ENCODE measurements at regions not wholly inside any gene's neighbourhood (a gene's known extent, or its start where the extent isn't known, plus 50 kb on each side); places are given as distances from the start of the nearest gene placed in this dataset.
"Not testable (repeated sequence)": the region's sequence is repeated elsewhere in the genome, so short reads cannot be mapped to it uniquely, and the experiment has no call there.

DNA sequence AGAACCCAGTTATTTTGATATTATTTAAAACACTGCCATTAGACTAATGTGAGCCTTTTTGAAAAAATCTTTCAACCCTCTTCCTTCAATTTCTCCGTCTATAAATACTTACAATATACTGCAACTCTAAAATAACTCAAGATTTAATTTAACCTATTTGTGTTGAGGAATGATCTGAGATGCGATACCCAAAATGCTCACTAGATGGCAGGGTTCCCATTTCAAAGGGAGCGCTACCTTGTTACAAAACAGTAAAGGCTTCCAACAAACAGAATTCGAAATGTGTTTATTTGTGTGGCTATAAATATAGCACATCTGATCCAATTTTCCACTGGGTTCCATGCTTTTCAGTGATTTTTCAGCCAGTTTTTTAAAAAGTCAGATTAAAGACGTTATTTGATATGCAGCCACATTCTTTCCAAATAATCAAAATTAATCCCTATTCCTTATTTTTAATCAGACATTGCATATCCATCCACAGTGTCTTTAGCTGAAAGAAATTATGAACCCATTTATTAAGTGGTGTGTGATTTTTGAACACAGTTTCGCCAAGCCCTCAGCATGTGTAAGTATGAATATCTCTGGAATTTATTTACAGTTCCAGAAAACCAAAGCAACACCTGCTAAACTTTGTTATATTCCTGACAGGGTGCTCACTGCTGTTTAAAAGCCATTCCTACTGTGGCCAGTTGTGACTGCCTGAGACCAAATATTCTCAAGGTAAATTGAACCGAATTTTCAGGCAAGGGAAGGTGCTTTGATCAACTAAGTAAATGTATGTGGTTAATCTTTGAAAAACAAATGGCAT, 668.0 kb upstream of the LCORL start:
- no peak for DNase-seq

DNA sequence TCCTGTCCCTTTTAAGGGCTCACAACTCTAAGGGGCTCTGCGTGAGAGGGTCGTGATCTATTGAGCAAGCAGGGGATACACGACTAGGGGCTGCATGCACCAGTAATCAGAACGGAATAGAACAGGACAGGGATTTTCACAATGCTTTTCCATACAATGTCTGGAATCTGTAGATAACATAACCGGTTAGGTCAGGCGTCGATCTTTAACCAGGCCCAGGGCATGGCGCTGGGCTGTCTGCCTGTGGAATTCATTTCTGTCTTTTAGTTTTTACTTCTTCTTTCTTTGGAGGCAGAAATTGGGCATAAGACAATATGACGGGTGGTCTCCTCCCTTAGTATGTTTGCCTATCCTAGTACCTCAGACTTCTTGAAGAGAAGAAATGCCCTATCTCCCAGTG, 666.8 kb upstream of the LCORL start:
- DNase-seq, result not testable (repeated sequence)

GRCh38 chr4:18686338-18687037, 664.9 kb upstream of the LCORL start:
- DNase-seq, result no peak

DNA sequence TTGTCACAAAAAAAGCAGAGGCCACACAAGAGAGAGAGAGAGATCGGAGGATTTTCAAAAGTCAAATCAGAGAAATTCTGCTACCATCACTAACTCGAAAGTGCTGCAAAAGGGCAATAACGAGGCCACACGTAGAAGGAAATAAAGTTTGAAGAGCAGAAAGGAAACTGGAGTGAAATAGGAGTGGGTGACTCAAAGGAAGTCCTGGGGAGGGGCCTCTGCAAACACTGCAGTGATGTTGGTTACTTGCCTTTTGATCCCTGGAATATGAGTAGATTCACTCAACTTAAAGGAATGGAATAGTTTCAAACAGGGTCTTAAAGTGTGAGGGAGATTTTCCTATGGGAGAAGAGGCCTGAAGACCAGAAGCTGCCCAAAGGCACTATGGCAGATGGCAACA, 663.4 kb upstream of the LCORL start:
- DNase-seq, result no peak

GRCh38 chr4:18676526-18676915, 655.0 kb upstream of the LCORL start:
- DNase-seq, result no peak

GRCh38 chr4:18675586-18676525, 654.3 kb upstream of the LCORL start:
- no peak for DNase-seq

DNA sequence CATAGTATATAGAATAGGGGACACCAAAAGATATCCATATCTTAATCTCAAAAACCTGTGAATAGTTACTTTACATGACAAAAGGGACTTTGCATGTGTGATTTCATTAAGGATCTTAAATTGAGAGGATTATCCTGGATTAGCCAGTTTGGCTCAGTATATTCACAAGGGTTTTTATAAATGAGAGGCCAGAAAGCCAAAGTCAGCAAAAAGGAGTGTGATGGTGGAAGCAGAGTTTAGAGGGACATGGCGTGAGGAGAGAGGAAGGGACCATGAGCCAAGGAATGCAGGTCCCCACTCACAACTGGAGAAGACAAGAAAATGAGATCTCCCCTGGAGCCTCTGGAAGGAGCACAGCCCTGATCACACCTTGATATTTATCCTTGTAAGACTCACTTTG, 648.5 kb upstream of the LCORL start:
- no peak for DNase-seq

- DNase-seq, result no peak
These were observed 647.8 kb upstream of the LCORL start for GRCh38 chr4:18669390-18669789.

GRCh38 chr4:18666322-18666721, 644.8 kb upstream of the LCORL start:
- no peak for DNase-seq

DNA sequence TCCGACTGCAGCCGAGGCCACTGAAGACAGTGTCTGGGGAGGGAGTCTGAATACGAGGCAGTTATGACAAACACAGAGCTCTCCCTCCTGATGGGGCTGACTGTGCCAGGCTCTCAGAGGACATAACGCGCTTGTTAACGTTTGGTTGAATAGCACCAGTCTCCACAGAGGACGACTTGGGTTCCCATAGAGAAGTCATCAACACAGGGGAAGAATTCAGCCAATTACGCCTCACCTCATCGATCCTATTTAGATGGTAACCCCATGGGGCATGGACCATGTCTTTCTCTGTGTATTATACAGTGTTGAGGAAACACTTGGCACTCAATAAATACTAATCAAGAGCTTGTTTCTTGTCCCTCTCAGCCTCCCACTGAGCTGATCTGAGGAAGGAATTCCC, 642.6 kb upstream of the LCORL start:
- DNase-seq, result no peak

DNA sequence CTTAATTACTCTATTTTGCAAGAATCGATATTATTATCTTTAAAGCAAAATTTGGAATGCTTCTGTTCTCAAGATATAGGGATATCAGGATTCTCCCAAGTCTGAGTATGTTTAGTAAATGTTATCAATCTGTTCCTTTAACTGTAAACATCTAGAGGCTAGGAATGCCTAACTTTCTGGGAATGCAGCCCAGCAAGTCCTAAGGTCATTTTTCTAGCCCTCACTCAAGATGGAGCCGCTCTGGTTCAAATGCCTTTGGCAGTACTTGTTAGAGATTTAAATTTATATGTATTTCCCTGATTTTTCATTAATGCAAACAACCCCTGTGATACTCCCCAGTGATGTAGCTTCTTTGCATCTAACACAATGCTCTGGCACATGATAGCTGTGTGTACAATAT, 623.8 kb upstream of the LCORL start:
- no peak for DNase-seq

DNA sequence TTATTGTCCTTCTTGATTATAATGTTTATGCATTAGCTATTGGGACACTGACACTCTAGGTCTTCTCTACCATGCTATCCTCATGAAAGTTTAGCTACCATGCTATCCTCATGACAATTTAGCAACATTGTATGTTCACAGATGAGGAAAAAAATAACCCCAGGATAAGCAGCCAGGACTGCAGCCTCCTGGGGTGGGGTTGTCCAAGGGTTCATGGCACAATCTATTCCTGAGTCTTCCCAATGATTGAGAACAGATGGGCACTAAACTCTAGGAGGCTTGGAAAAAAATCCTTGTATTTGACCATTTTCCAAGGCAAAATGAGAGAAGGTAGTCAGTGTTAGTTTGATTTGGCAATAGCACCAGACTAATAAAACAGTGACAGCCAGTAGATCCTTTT, 619.8 kb upstream of the LCORL start:
- DNase-seq, result no peak

DNA sequence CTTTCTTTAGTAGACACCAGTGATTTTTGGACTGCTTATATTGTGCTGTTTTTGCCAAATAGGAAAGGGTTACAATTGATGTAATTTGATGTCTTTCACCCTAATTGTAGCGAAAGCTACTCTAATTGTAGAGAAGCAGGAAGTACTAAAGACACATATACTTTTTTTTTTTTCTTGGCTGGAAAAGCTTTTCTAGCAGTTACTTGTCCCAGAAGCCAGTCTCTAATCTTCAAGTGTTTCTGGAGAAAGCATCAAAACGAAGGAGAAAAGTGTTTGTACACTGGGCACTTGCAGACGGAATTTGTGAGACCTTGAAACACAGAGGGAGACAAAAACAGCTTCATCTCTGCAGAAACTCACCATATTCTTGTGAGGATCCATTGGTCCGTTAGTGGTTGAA, 616.5 kb upstream of the LCORL start:
- no peak for DNase-seq

DNA sequence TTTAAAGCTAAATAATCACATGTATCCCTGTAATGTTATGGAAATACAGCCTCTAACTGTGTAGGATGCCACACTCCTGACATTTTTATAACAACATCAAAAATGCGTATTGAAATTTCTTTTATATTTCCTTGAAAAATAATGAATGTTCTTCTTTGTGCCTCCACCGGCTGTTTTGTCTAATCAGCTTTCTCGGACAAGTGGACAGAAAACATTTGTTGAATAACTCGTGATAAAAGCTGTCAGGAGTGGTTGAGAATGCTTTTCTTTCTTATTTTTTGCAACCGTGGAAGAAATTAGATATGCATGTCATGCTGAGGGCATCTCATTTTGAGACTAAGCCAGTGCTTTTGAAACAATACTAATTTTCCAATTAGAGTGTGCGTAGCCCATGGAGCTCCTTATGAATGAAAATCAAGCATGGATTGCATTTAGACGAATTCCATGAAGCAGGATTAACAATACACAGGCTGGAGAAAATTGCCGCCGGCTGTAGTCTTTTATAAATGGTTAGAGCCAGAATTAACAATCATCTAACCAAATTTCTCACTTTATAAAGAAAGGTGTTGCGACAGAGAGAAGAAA, 614.5 kb upstream of the LCORL start:
- no peak for DNase-seq

GRCh38 chr4:18635531-18635930, 614.0 kb upstream of the LCORL start:
- DNase-seq, result no peak

DNA sequence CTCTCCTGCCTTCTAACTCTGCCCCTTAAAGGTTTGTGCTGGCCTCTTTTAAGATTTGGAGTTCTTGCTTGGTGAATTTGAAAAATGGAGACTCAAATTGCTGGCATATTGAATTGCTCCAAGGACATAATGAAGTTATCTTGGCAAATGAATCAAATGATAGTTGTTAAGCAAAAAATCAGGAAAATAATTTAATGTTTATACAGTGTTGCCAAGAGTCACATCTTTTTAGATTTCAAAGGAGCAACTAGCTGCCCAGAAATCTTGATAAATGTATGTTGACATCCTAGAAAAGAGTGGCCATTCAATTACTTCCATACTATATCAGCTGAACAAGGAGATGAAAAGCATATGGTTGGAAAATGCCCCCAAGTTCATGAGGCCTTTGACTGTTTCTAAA, 610.0 kb upstream of the LCORL start:
- DNase-seq, result no peak

- DNase-seq, result no peak
These were observed 608.9 kb upstream of the LCORL start for GRCh38 chr4:18630218-18631110.

GRCh38 chr4:18627447-18628005, 606.0 kb upstream of the LCORL start:
- DNase-seq, result no peak

DNA sequence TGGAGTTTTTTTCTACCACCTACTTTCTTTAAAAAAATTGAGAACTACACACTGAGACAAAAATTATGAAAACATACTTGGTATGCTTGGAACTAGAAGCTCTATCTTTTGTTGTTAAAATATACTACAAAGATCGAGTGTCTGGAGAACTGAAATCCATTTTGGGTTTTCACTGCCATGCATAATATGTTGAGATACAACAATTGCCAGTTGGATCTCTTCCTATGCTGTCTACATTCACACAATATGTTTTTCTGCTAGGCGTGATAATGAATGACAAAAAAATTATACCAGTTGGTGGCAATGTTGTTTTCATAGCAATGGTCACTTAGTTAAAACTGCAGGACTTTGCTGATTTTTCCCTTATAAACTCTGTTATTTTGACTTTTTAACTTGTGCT, 605.4 kb upstream of the LCORL start:
- no peak for DNase-seq

- no peak for DNase-seq
These were observed 604.8 kb upstream of the LCORL start for GRCh38 chr4:18626366-18626765.

DNA sequence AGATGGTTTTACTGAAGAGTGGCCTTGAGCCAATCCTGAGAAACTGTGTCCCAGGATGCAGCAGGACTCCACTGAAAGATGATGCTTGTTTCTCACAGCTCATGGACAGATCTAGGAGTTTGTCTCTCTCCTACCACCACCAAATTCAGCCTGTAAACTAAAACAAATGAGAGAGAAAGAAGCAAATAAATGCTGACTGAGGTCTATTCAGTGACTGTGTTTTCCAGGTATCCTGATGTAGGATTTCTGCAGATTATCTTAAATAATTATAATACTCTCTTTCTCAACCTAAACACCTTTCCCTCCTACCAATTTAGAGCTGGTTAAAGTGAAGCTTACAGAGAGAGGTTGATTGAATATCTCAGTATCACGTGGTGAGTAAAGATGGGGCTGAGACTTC, 599.6 kb upstream of the LCORL start:
- no peak for DNase-seq

DNA sequence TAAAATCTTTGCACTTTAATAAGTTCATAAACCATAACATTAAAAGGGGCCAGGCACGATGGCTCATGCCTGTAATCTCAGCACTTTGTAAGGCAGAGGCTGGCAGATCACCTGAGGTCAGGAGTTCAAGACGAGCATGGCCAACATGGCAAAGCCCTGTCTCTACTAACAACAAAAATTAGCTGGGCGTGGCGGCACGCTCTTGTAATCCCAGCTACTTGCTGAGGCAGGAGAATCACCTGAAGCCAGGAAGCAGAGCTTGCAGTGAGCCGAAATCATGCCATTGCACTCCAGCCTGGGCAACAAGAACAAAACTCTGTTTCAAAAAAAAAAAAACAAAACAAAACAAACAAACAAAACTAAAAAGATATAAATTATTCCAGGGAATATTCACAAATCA, 595.2 kb upstream of the LCORL start:
- no peak for DNase-seq
